ENCODE measurements at regions not wholly inside any gene's neighbourhood (a gene's known extent, or its start where the extent isn't known, plus 50 kb on each side); places are given as distances from the start of the nearest gene placed in this dataset.

DNA sequence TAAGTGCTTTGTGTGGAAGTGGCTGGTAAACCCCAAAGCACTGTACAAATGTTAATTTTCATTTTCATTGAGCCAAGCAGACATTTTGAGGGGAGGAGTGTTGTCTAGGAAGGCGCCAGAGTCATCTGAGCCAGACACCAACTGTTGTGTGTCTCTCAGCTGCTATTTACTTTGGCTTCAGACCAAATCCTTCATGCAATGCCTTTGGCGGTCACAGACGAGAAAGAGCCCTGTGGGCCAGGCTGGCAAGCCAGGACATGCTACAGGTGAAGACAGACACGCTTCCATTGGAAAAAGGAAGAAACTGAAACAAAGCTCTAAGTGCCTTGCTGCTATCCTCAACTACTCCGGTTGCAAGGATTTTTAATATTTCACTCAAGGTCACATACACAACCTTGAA, 115.4 kb upstream of the CDC42EP3 start:
- peaks cover 0 to 5% (median under 1%) of the 10 kb centered on the region in 4 donors for H3K9me3 ChIP-seq (ENCODE audit: control insufficient read depth in 4 of 4, insufficient read depth in 3 of 4, low read length in 3 of 4)
- H3K27ac ChIP-seq (ENCODE audit: low read depth in 1 of 2, low read length in 1 of 2) = no peak overlapping the region
- no peak overlapping the region for H3K9ac ChIP-seq (ENCODE audit: insufficient read depth in 1 of 2, low read length in 2 of 2)
- TF ChIP-seq, protein P1, sequence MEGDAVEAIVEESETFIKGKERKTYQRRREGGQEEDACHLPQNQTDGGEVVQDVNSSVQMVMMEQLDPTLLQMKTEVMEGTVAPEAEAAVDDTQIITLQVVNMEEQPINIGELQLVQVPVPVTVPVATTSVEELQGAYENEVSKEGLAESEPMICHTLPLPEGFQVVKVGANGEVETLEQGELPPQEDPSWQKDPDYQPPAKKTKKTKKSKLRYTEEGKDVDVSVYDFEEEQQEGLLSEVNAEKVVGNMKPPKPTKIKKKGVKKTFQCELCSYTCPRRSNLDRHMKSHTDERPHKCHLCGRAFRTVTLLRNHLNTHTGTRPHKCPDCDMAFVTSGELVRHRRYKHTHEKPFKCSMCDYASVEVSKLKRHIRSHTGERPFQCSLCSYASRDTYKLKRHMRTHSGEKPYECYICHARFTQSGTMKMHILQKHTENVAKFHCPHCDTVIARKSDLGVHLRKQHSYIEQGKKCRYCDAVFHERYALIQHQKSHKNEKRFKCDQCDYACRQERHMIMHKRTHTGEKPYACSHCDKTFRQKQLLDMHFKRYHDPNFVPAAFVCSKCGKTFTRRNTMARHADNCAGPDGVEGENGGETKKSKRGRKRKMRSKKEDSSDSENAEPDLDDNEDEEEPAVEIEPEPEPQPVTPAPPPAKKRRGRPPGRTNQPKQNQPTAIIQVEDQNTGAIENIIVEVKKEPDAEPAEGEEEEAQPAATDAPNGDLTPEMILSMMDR (IDR thresholded peaks at IDR 0.05; ENCODE audit: control extremely low read depth, extremely low read depth) = no peak
- H3K4me1 ChIP-seq (ENCODE audit: control insufficient read depth in 5 of 5, insufficient read depth in 5 of 5, low read length in 5 of 5) = peaks cover 0 to 26% (median 5%) of the 10 kb centered on the region in 5 donors
- 68 to 73% methylated on average over 5 of the region's 5 CpGs for WGBS, 2 donors
- ATAC-seq (ENCODE audit: insufficient read depth, low FRiP score) (no peak), DNase-seq (peak; percentile 57 to 81 (median 79))
- H3K27me3 ChIP-seq (ENCODE audit: control insufficient read depth in 3 of 3, insufficient read depth in 3 of 3, low read length in 2 of 3) = no peaks in the 10 kb centered on the region
- H3K36me3 ChIP-seq (ENCODE audit: control insufficient read depth in 4 of 4, insufficient read depth in 4 of 4, low read length in 4 of 4) = no peaks in the 10 kb centered on the region
- no peak overlapping the region for H3K4me3 ChIP-seq

DNA sequence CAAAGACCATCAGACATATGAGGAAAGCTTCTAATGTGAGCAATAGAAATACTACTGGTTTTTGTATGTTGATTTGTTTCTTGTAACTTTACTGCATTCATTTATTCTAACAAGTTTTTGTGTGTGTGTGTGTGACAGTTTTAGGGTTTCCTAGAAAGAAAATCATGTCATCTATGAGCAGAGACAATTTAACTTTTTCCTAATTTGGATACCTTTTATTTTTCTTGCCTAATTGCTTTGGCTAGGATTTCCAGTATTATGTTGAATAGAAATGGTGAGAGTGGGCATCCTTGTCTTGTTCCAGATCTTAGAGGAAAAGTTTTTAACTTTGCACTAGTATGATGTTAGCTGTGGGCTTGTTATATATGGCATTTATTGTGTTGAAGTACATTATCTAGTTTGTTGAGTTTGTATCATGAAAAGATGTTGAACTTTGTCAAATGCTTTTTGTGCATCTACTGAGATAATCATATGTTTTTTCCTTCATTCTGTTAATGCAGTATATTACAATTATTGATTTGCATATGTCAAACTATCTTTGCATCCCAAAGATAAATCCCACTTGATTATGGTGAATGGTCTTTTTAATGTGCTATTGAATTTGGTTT, 117.3 kb upstream of the CDC42EP3 start:
- Histone ChIP-seq H3K27me3 (ENCODE audit: control insufficient read depth in 3 of 3, insufficient read depth in 3 of 3, low read length in 2 of 3) (no peaks in the 10 kb centered on the region), H3K9me3 (ENCODE audit: control insufficient read depth in 4 of 4, insufficient read depth in 3 of 4, low read length in 3 of 4) (peaks cover 0 to 5% (median under 1%) of the 10 kb centered on the region in 4 donors), H3K27ac (ENCODE audit: low read depth in 1 of 2, low read length in 1 of 2) (no peak overlapping the region), H3K4me1 (ENCODE audit: control insufficient read depth in 5 of 5, insufficient read depth in 5 of 5, low read length in 5 of 5) (peaks cover under 1 to 24% (median 2%) of the 10 kb centered on the region in 5 donors), H3K4me3 (no peak overlapping the region), H3K36me3 (ENCODE audit: control insufficient read depth in 4 of 4, insufficient read depth in 4 of 4, low read length in 4 of 4) (no peaks in the 10 kb centered on the region), H3K9ac (ENCODE audit: insufficient read depth in 1 of 2, low read length in 2 of 2) (no peak overlapping the region)
- ATAC-seq (ENCODE audit: insufficient read depth, low FRiP score) (no peak), DNase-seq (no peak)
- TF ChIP-seq, protein P1 (IDR thresholded peaks at IDR 0.05; ENCODE audit: control extremely low read depth, extremely low read depth) = no peak

DNA sequence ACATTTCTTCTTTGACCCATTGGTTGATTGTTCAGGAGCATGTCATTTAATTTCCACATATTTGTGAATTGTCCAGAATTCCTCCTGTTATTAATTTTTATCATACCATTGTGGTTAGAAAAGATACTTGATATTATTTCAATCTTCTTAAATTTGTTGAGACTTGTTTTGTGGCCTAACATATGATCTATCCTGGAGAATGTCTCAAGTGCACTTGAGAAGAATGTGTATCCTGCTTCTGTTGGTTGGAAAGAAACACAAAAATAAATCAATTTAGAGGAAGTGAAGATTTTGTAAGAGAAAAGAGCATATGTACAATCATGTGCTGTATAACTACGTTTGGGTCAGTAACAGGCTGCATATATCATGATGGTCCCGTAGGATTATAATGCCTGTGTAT, 118.6 kb upstream of the CDC42EP3 start:
- no peak overlapping the region for H3K27ac ChIP-seq (ENCODE audit: low read depth in 1 of 2, low read length in 1 of 2)
- no peak overlapping the region for H3K4me3 ChIP-seq
- H3K9ac ChIP-seq (ENCODE audit: insufficient read depth in 1 of 2, low read length in 2 of 2) = no peak overlapping the region
- ATAC-seq (ENCODE audit: insufficient read depth, low FRiP score) (no peak), DNase-seq (no peak)
- peaks cover 0 to 5% (median under 1%) of the 10 kb centered on the region in 4 donors for H3K9me3 ChIP-seq (ENCODE audit: control insufficient read depth in 4 of 4, insufficient read depth in 3 of 4, low read length in 3 of 4)
- 51 to 78% methylated on average over 2 of the region's 2 CpGs for WGBS, 2 donors
- no peaks in the 10 kb centered on the region for H3K27me3 ChIP-seq (ENCODE audit: control insufficient read depth in 3 of 3, insufficient read depth in 3 of 3, low read length in 2 of 3)
- TF ChIP-seq, protein P1 (IDR thresholded peaks at IDR 0.05; ENCODE audit: control extremely low read depth, extremely low read depth) = no peak
- no peaks in the 10 kb centered on the region for H3K36me3 ChIP-seq (ENCODE audit: control insufficient read depth in 4 of 4, insufficient read depth in 4 of 4, low read length in 4 of 4)
- peaks cover 2 to 27% (median 11%) of the 10 kb centered on the region in 5 donors for H3K4me1 ChIP-seq (ENCODE audit: control insufficient read depth in 5 of 5, insufficient read depth in 5 of 5, low read length in 5 of 5)

DNA sequence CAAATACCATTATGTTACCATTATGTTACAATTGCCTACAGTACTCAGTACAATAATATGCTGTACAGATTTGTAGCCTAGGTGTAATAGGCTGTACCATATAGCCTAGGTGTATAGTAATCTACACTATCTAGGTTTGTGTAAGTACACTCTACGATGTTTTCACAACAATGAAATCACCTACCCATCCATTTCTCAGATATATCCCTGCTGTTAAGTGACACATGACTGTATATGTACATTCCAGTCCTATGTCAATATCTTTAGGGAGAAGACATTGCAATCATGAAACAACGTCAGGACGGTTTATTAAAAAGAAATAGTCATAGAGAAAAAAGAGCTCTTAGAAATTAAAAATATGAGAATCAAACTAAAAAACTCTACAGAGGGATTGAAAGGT, 119.0 kb upstream of the CDC42EP3 start:
- Histone ChIP-seq H3K9me3 (ENCODE audit: control insufficient read depth in 4 of 4, insufficient read depth in 3 of 4, low read length in 3 of 4) (peaks cover 0 to 5% (median under 1%) of the 10 kb centered on the region in 4 donors), H3K27me3 (ENCODE audit: control insufficient read depth in 3 of 3, insufficient read depth in 3 of 3, low read length in 2 of 3) (no peaks in the 10 kb centered on the region), H3K4me3 (no peak overlapping the region), H3K9ac (ENCODE audit: insufficient read depth in 1 of 2, low read length in 2 of 2) (no peak overlapping the region), H3K27ac (ENCODE audit: low read depth in 1 of 2, low read length in 1 of 2) (no peak overlapping the region), H3K36me3 (ENCODE audit: control insufficient read depth in 4 of 4, insufficient read depth in 4 of 4, low read length in 4 of 4) (no peaks in the 10 kb centered on the region), H3K4me1 (ENCODE audit: control insufficient read depth in 5 of 5, insufficient read depth in 5 of 5, low read length in 5 of 5) (peaks cover 3 to 22% (median 13%) of the 10 kb centered on the region in 5 donors)
- WGBS, 2 donors = 89 to 96% methylated on average over 3 of the region's 3 CpGs
- ATAC-seq (ENCODE audit: insufficient read depth, low FRiP score) (no peak), DNase-seq (no peak)
- TF ChIP-seq, protein P1 (IDR thresholded peaks at IDR 0.05; ENCODE audit: control extremely low read depth, extremely low read depth) = no peak
